ENCODE measurements at regions not wholly inside any gene's neighbourhood (a gene's known extent, or its start where the extent isn't known, plus 50 kb on each side); places are given as distances from the start of the nearest gene placed in this dataset.

DNA sequence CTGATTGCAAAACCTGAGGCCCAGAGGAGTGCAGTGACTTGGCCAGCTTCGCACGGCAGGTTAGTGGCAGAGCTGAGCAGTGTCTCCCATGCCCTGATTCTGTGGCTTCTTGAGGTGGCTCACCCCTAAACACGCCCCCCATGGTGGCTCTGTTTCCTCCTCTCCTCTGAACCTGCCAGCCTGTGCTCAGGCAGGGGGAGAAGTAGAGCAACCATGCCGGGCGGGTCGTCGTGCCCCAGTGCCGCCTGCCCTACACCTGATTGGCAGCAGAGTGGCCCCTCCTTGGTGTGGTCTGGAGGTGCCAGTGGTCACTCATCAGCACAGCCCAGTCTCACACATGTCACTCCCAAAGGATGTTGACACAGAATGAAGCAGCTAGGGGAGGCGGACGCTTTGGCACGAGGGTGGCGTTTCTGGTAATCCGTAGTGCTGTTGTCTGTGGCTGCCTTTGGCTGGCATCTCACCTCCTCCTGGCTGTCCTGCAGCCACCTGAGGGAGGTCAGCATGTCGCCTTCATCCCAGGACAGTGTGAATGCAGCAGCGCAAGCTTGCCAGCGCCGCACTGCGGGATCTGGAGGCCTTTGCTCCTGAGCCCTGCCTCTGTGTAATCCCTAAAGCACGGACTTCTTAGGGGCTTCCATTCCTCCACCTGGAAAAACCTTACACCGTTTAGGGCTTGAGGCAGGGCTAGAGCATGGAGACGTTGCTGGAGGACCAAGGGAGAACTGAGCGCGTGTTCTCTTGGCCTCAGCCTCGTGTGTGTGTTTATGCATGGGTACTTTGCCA is 294.7 kb downstream of the SEC14L1 start:
- no peak for DNase-seq

DNA sequence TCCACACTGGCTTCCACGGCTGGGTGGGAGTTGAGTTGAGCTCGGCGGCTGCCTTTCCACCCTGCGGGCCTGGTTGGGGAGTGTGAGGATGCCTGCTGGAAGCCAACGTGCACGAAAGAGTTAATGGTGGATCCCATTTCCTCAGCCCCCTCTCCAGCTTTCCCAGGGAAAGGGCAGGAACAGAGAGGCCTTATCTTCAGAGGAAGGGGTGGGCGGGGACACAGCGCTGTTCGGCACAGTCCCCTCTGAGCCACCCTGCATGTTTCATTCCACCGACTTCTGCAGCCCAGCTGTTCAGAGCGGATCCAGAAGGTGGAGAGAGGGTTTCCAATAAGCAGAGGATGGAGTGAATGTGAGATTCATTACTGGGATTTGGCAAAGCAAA is 295.3 kb downstream of the SEC14L1 start:
- no peak for DNase-seq

DNA sequence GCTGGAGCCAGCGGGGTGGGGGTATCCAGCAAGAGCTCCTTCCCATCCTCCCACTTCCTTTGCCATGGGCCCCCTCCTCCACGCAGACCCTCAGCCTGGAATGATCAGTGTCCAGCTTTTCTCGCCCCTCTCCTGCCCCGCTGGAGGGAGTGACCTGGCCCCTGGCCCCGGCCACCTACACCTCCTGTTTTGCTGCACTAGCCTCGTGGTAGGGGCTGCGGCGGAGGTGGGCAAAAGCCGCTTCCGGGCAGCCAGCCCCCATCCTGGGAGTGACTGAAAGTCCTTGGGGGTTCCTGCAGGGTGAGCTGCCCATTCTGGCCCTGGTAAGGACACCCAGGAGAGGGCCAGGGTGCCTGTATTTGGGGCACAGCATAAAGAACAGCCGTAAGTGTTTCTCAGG is 295.7 kb downstream of the SEC14L1 start:
- no peak for DNase-seq

DNA sequence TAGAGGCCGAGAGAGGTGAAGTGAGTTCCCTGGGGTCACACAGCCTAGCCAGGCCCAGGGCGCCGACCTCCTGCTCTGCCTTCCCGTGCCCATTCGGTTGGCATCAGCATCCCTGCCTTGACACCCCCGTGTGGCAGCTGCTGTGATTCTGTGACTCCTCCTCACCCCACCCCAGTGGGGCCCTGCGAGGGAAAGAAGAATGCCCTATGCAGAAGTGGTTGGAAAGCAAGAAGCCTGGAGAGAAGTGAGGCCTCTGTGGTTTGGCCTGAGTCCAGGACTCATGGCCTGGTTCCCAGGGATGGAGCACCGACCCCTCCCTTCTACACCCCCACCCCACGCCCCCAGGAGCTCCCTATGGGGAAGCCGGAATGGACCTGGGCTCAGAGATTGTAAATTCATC is 296.2 kb downstream of the SEC14L1 start:
- no peak for DNase-seq

DNA sequence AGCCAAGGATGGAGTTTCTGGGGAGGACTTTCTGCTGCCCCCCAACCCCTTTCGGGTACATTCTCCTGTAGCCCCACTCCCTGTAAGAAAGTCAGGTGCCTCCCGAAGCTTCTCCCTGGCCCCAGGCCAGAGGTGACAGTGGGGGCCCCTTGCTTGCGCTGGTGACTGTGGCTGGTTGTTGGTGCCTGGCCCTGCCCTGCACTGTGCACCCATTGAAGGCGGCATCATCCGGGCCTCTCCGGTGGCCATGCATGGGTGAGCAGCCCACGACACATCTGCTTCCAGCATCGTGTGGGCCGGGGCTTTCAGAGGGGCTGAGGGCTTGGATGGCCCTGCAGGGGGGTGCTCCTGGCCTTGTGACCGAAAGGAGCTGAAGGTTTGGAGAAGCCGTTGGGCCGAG is 297.0 kb downstream of the SEC14L1 start:
- no peak for DNase-seq

DNA sequence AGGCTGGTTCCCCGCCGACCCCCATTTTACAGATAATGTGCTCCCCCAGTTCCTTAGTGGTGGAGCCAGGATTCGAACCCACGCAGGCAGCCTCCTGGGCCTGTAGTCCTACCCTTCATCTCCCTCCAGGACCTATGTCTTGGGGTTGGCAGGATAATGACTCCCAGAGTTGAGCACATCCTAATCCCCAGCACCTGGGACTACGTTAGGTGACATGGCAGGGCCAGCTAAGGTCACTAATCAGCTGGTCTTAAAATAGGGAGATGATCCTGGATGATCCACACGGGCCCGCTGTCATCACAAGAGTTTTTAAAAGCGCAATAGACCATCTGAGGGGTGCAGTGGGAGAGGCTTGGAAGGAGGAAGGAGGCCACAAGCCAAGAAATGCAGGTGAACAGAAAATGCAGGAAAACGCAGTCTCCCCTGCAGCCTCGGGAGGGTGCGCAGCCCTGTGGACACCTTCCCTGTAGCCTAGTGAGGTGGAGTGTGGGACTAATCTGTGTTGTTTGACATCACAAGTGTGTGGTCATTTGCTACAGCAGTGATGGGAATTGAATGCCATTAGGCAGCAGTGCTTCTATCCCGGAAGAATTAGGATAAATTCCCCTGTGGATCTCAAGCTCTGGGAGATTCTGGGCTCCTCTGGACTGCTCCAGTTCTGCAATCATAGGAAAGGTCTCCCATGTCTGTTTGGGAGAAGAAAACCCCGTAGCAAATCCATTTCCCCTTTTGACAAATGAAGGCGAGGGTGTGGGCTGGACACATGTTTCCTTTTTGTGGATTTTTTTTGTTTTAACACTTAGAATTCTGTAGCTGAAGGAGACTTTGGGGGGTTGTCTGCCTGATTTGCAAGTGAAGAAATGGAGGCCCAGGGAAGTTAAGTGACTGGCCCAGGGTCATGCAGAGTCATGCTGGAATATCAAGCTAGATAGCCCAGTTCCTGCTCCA is 297.7 kb downstream of the SEC14L1 start:
- no peak for DNase-seq

DNA sequence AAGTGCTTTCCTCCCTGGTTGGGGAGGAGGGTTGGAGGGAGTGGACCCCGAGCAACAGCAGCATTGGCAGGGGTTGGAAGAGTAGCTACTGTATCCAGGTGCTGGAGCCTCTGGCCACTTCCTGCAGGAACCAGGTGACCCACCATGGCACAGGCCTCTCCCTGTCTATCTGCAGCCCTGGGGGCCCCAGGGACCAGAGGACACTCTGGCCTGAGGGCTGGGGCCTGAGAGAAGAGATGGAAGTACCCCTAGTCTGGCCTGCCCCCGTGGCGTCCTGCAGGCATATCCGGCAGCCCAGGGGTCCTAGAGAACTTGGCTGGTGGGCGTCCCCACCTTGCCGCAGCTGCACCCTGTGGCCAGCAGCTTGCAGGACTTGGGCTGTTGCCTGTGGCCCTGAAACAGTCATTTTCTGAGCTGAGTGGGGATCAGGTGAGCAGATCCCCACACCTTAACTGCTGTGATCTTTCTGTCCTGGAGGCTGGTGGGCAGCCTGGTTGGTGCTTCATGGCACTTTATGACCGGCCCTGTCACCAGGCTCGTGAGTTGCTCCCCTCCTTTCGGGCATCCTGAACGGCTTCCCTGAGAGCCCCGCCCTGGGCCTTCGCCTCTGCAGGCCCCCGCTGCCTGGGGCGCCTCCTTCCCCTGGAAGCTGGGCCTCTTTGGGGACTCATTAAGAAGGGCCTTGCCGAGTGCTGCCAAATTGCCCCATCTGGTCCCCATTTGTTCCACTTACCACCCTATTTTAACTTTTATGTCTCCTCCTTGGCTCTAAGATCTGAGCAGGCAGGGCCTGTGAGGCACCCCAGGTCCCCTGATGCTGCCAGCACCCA is 298.6 kb downstream of the SEC14L1 start:
- DNase-seq, result no peak

DNA sequence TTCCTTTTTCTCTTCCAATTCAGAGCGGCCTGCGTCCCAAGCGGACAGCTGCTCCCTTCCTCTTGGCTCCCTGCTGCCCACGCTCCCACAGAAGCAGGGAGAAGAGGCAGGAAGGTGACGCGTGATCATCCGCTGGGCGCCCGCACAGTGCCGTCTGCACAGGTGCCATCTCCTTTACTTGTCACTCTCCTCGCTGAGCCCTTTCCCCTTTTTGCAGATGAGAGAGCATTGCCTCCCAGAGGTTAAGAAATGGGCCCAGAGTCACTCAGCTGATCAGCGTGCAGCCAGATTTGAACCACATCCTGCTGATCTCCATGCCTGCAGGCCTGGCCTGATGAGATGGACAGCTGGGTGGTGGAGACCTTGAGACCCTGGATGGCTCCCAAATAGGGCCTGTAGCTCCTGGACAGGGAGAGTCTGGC is 299.8 kb downstream of the SEC14L1 start:
- no peak for DNase-seq

DNA sequence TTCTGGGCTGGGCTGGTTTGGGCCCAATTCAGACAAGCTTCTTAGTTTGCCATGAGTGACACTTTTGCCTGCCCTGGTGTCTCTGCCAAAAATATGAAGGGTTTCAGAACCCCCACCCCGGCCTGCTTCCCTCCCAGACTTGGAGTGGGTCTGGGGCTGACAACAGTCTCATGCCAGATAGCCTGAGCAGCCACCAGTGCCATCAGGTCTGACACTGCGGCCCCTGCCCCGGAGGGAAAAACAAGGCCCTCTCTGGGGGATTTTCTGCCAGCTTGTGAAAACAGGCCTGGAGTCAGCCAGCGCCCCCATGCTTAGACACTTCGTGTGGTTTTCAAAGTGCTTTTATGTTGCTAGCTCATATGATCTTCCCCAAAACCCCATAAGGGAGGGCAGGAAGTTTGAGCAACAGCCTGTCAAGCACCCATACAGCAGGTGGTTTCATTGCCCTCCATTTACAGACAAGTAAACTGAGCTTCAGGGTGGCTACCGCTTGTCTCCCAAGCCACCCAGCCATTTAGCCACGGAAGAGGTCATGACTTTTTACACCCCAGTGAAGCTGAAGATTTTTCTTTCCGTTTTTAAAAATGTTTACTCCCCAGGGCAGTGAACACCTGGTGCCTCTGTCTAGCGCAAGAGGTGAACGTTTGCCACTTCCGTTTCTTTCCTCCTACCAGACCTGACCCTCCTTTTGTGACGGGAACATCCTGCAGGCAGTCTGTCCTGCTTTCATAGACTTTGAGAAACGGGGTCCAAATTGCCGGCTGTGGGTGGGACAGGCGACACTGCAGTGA is 300.6 kb downstream of the SEC14L1 start:
- no peak for DNase-seq

DNA sequence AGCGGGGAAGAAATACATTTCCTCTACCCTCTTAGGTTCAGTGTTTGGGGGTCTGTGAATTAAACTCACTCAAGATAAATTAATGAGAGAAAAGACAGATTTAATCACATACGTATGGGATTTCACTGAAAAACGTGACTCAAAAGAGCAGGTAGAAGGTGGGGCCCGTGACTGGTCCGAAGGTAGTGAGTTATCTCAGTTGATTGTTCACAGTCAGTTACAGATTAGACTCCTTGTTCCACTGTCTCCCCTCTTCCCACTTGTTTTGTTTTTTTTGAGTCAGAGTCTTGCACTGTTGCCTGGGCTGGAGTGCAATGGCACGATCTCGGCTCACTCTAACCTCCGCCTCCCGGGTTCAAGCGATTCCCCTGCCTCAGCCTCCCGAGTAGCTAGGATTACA is 301.2 kb downstream of the SEC14L1 start:
- no peak for DNase-seq

DNA sequence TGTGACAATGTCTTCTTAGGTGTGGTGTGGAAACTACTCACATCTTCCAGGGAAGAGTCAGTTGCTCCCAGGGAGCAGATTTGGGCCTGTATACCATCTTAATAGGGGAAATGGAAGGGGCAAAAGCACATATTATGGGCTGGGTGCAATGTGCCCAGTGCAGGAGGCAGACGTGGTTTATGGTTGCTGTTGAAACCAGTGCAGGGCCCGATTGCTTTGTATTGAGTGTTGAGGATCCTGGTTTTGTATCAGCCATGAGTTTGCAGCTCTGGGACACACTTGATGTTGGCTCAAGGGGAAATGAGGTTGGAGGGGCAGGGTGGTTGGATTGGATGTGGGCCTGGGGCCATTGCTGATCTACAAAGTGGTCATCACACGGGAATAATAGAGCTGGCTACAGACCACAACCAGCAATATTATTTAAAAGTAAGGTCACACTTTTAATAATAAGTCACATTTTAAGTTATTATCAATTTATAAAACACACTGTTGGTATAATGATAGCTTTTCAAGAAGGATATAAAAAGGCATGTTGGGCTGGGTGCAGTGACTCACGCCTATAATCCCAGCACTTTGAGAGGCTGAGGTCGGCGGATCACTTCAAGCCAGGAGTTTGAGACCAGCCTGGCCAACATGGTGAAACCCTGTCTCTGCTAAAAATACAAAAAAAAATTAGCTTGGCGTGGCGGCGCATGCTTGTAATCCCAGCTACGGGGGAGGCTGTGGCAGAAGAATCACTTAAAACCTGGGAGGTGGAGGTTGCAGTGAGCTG is 302.4 kb downstream of the SEC14L1 start:
- no peak for DNase-seq

DNA sequence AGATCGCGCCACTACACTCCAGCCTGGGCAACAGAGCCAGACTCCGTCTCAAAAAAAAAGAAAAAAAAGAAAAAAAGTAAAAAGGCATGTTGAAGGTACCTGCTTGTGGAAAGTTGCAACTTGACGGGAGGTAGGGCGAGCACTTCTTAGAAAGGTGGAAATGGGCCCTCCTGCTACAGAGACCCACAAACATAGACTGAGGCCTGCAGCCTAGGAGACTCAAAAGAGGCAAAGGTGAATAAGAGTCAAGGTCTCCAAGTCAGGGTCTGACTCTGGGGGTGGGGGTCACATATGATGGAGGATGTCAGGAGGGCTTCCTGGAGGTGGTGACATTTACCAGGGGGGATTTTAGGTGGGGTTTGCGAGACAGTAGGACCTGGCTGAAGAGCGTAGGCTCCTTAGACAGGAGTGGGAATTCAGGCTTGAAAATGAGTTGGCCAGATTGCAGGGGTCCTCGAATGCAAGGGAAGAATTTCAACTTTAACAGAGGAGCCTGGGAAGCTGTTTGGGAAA is 303.0 kb downstream of the SEC14L1 start:
- no peak for DNase-seq

DNA sequence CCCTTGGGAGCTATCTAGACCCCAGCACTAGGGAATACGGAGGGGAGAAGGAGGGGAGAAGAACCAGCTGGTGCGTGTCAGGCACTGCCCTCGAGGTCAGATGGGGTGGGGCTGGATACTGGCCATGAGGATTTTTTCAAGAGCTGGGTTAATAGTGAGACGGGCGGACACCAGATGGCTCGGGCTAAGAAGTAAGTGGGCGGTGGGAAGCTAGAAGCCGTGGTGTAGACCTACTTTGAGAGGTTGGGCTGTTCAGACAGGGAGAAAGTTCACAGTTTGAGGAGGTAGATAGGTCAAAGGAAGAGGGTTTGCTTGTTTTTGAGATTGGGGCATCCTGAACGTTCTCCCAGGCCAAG is 303.8 kb downstream of the SEC14L1 start:
- DNase-seq, result no peak

DNA sequence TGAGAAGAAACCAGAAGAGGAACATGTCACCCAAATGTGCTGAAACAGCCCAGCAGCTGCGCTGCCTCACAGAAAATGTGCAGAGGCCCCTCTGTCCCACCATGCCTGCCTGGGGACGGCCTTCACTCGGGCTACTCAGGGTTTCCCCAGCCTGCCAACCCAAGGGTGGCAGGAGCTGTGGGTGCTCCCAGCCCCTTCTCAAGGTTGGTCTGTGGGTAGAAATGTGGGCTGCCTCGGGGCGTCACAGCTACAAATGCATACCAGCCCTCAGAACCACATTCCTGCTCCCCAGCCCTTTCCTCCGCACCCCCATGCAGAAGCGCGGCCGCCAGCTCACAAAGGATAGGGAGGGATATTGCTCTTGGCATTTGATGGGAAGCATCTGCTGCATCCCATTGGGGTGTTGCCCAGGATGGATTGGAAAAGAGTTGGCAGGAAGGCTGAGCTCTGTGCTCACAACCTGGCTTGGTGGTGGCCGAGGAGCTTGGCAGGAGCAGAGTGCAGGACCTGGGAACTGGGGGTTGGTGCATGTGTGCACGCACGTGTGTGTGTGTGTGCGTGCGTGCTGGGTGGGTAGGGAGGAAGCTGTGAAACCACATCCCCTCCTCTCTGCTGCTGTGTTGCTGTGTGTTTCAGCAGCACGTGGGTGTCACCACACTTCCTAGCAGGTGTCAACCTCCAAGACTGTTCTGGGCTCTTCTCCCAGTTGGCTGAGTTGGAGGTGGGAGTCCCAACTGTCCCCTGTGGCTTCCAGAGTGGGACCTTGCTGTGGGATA is 304.4 kb downstream of the SEC14L1 start:
- DNase-seq, result no peak

DNA sequence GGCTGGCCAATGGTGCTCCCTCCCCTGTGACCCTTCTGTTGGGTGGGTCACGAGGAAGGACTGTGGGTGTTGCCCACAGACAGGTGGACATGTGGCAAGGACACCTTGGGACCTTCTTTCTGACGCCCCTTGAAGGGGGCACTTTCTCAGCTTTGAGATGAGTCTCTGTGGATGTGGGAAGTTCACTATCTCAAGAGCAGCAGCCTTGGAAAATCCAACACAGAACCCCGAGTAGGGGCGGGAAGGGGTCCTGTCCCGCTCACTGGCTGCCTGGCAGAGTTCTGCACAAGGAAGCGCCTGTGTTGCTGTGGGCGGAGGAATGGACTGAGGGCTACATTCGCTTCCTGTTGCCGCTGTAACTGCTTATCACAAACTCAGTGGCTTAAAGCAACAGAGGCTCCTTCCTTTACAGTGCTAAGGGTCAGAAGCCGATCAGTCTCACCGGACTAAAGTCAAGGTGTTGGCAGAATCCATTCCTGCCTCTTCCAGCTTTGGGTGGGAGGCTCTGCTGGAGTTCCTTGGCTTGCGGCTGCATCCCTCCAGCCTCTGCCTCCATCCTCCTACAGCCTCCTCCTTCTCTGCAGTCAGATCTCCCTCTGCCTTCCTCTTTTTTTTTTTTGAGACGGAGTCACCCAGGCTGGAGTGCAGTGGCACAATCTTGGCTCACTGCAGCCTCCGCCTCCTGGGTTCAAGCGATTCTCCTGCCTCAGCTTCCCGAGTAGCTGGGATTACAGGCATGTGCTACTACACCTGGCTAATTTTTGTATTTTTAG is 305.2 kb downstream of the SEC14L1 start:
- DNase-seq, result no peak

DNA sequence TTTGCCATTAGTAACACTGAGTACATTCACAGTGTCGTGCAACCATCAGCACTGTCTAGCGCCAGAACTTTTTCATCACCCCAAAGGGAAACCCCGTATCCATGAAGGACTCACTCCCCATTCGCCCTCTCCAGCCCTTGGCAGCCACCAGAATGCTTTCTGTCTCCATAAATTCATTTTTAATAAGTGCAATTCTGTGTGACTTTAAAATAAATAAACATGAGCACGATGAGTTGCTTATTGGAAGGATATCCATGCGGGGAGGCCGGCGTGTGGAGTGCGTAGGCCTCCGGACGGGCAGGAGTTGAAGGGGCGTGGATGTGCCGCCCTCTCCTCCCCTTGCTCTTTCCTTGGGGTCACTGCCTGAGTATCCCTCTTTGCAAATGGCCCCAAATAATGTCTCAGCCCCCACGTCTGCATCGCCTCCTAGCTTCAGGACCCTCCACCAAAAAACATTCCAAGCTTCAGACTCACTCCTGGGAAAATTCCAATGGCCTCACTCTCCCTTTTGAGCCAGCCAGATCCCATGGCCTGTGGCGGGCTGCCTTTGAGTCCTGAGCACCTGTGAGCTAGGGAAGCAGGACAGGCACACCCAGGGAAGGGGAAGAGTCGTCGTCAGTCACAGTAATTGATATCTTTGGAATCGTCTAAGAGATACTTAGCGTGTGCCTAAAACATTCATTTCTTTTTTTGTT is 306.3 kb downstream of the SEC14L1 start:
- no peak for DNase-seq

DNA sequence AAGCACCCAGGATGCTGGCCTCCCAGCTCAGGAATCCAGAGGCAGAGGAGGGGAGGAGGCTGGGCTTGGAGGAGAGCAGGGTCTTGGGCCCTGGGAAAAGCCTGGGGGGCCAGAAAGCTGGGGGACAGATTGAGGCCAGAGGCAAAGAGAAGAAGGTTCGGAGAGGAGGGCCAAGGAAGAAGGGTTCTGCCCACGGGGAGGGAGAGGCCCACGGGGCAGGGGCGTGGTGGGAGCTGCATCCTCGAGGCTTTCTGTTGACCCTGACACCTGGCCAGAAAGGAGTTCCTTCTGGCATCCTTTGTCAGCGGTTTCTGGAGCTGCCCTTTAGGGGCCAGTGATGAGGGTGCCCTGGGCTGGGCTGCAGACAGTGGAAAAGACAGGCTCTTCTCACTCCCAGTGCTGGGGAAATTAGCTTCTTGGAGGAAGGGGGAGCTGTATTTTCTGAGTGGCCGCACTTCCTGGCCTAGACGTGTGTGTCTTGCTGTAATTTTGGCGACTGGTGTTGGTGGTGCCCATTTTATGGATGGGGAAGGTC is 308.7 kb downstream of the SEC14L1 start:
- no peak for DNase-seq

DNA sequence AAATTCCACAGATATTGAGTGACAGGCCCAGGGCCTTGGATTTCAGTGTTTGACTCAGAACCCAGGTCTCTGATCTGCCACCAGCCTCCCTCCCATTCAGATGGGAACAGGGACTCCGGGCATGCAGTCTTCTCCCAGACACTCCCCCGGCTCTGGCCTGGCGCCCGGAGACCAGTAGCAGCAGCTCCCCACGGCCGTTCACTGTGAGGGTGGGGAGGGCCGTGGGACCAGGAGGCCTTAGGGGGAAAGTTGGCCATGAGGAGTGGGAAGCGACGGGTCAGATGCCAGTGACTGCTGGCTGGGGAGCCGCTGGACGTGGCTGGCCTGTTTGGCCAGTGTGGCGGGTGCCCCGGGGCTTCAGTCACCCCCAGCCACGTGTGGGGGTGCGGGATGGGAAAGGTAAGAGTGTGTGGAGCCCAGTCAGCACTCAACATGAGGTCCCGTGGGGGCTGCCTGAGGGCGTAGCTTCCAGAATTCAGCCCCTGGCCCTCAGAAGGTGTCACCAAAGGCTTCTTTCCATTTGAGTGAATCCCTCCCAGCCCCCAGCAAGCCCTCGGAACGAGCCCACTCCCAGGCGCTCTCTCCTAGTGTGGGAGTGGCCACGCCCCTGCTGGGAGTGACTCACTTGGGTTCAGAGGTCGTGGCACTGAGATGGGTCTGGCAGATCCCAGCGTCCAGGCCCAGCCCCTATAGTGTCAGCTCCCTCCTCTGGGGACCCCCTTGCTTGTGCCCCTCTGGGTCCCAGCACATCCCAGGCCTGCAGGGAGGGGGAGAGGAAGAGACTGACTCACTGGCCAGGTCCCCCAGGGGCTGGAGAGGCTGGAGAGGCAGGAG is 309.4 kb downstream of the SEC14L1 start:
- no peak for DNase-seq
